CD4-positive, alpha-beta T cell treated with Interleukin-10 for 1 hour (primary cell): ENCODE measurements at regions not wholly inside any gene's neighbourhood (a gene's known extent, or its start where the extent isn't known, plus 50 kb on each side); places are given as distances from the start of the nearest gene placed in this dataset.
"Not testable (repeated sequence)": the region's sequence is repeated elsewhere in the genome, so short reads cannot be mapped to it uniquely, and the experiment has no call there.

ENCODE experiments used
- DNase-seq: peaks from one replicate; pipeline ENCODE4 v3.0.0-alpha.2; 2020

GRCh38 chr10:33952692-33953360 is 618.4 kb upstream of the NRP1 start:
- DNase-seq: no peak

DNA sequence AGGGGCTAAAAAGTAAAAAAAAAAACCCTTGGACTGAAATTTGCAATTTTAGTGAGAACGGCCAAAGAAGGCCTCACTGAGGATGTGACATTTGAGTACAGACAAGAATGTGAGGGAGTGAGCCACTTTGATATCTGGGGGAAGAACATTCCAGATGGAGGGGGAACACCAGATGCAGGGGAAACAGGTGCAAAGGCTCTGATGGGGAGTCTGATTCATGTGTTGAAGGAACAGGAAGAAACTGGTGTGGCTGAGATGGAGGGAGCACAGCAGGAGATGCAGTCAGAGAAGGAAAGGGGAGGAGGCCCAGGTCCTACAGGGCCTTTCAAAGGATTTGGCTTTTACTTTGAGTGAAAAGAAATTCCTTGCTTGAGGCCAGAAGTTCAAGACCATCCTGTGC is 615.7 kb upstream of the NRP1 start:
- DNase-seq: no peak

- no peak for DNase-seq
Measured at GRCh38 chr10:33947544-33947943, 613.1 kb upstream of the NRP1 start.

DNA sequence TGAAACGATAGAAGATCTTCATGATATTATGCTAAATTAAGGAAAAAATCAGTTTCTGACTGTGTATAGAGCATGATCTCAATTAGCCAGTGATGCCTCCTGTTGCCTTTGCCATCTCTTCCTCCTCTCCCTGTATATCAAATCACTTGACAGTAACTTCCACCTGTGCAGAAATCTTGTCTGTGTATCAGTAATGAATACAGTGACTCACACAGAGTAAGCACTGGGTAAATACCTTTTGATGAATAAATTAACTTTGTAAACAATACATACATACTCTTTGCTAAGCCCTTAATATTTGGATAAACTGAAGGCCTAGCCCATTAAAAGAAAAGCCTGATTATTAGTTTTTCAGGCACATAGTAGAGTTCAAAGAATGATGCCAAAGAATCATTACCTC is 610.6 kb upstream of the NRP1 start:
- DNase-seq: no peak

- DNase-seq: no peak
Measured at GRCh38 chr10:33942508-33942907, 608.0 kb upstream of the NRP1 start.

GRCh38 chr10:33939892-33940291 is 605.4 kb upstream of the NRP1 start:
- no peak for DNase-seq

DNA sequence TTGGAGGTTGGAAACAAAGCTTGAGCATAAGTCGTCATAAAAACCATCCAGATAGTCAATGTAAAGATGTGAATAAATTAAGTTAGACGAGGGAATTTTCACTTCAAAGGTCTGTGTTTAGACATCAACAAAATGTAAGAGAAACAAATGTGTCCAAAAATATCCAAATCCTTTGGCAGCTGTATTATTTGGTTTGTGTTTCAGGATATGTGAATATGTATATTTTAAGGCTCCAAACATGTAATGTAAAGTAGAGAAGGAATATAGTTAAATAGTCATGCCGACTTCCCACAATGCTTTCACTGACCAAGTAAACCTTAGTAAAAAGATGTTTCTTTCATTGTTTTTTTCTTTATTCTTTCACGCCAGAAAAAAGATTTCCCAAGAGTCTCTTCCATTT is 604.9 kb upstream of the NRP1 start:
- DNase-seq: no peak

DNA sequence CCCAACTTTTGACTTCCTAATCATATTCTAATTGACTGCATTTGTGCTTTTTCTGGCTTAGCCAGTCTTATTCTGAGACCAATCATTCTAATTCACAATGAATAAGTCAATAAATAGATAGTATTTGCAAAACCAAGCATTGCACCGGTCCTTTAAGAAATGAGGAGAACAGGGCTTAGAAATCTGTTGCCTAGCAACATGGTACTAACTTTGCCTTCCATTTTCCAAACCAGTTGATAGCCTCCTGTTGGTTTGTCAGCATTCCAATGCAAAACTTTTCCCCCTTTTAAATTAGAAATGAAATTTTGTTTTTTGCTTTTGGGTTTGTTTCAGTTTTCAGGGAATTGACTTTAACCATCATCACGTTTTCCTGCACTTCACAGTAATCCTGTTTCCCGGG is 603.5 kb upstream of the NRP1 start:
- DNase-seq: no peak

GRCh38 chr10:33937036-33937730 is 602.7 kb upstream of the NRP1 start:
- no peak for DNase-seq

DNA sequence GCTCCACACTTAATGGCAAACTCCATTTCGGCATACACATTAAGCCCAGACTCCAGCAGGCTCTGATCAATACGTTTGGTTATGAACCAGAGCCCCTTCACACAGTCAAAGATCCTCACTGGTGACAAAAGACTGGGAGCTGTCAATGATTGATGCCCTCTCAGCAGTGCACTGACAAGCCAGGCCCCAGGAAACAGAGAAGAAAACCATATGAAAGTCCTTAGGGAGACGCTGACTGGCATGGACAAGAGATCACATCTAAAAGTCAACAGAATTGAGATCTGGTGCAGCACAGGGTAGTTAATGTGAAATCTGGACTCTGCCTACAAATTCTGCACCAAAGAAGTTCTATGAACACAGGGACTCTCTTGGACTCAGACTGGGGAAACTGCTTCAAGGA is 600.9 kb upstream of the NRP1 start:
- no peak for DNase-seq

DNA sequence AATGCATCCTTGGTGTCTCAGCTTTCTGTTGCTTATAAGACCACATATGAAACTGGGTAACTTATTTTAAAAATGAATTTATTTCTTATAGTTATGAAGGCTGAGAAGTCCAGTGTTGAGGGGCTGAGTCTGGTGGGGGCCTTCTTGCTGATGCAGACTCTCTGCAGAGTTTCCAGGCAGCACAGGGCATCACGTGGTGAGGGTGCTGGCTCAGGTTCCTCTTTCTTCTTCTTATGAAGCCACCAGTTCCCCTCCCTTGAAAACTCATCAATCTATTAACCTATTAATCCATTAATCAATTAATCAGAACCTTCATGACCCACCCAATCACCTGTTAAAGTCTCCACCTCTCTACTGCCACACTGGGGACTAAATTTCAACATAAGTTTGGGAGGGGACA is 595.6 kb upstream of the NRP1 start:
- DNase-seq: no peak

- no peak for DNase-seq
Measured at GRCh38 chr10:33927347-33927746, 592.9 kb upstream of the NRP1 start.

DNA sequence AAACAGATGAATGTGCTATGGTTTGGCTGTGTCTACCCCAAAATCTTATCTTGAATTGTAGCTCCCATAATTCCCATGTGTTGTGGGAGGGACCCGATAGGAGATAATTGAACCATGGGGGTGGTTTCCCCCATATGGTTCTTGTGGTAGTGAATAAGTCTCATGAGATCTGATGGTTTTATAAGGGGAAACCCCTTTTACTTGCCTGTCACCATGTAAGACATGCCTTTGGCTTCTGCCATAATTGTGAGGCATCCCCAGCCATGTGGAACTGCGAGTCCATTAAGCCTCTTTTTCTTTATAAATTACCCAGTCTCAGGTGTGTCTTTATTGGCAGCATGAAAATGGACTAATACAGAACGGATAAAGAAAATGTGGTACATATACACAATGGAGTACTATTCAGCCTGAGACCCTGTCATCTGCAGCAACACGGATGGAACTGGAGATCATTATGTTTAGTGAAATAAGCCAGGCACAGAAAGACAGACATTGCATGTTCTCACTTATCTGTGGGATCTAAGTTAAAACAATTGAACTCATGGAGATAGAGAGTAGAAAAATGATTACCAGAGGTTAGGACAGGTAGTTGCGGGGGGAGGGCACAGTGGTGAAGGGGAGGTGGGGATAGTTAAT is 587.6 kb upstream of the NRP1 start:
- no peak for DNase-seq

DNA sequence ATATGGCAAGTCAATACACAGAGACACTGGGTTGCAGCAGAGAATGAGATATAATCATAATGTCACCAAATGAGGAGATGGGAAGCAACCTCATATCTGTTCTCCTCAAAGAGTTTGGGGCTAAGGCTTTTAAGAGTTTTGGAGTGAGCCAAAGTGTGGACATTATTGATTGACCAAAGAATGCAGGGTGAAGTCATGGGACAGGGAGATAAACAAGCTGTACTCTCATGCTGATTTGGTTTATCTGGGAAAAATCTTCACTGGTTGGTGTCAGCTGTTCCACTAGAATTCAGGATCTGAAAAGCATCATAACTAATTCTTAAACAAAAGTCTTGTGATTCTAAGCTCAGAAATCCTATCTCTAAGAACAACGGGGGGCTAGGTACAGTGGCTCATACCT is 585.9 kb upstream of the NRP1 start:
- DNase-seq: no peak

GRCh38 chr10:33919244-33919643 is 584.8 kb upstream of the NRP1 start:
- no peak for DNase-seq

DNA sequence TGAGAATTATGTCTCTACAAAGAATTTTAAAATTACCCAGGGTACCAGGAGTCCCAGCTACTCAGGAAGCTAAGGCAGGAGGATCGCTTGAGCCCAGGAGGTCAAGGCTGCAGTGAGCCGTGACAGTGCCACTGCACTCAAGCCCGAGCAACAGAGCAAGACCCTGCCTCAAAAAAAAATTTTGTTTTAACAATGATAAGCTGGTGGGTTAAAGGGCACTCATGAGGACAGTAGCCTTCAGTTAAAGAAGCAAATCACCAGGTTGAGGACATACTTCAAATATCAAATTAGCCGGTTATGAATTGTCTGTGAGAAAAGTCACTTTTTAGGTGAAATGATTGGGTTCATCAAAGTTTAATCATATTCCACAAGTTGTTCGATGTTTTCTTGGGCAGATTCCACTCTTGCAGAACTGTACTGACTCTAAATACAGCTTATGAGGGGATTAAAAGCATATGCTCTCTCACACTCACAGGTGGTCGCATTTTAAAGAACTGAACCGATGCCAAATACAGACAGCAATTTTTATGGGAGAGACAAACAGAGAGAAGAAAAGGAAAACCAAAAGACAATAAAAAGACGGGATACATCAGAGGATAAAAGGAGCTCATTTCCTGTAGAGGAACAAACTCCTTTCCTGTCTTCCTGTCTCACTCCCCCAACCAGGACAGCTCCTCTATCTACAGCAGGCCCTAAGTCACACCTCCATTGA is 582.8 kb upstream of the NRP1 start:
- DNase-seq: no peak

DNA sequence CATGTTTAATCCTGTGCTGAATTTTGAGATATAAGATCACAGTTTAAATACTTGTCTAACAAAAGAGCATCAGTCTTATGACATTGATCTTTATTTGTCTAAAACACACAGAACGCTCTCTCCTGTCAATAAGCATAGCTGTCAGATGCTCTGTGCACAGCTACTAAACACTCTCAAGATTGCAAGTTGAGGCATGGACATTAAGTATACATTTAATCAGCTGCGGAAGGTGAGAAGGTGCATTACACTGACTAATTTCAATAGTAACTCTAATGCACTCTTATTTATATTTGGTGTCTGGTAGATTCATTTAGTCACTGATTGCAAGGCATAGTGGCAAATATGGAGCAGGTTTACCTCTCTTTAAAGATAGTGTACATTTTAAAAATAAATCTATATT is 580.3 kb upstream of the NRP1 start:
- no peak for DNase-seq

DNA sequence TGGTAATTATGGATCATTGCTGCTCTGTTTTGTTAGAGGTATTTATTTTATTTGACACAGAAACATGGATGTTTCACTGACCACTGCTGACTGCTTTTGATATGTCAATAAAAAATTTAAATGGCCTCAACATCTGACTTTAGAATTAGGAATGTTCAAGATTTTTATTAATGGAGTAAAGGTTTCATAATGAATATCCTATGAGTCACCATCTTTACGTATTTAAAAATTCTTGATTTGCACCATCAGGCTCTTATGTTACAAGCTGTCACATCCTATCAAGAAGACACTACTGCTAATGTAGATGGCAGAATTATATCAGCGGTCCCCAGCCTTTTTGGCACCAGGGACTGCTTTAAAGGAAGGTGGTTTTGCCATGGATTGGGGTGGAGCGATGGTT is 578.7 kb upstream of the NRP1 start:
- DNase-seq: no peak

GRCh38 chr10:33909476-33909875 is 575.0 kb upstream of the NRP1 start:
- not testable (repeated sequence) for DNase-seq

DNA sequence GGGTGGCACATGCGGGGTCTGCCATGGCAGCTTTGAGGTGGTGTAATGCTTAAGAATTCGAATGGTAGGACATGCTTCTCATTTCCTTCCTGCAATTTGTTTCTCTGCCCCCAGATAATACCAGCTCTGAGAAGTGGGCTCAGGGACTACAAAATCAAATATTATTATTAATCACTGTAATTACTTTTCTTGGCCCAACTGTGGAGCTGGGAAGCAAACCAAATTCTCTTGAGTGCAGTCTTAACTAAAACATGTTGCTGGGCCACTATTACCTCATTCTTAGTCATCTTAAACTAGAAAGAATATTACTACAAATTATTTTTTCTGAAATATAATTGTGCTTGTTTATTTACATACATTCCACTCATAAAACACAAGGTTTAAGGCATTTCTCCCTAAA is 566.7 kb upstream of the NRP1 start:
- DNase-seq: no peak

DNA sequence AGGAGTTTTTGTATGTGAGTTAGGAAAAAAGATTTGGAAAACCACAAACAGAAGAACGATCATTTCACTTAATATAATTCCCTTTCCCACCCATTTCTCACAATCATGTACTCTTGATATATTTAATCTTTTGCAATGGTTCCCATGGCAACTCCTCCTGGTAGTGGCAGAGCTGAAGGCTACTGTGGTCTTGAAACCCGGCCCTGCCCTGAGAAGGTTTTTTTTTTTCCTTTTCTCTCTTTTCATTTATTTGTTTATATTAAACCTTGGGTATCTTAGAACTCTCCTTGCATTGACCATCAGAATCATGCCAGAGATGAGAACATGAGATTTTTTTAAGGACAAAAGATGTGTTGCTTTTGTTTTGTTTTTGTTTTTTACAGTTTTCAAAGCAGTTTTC is 566.1 kb upstream of the NRP1 start:
- no peak for DNase-seq

DNA sequence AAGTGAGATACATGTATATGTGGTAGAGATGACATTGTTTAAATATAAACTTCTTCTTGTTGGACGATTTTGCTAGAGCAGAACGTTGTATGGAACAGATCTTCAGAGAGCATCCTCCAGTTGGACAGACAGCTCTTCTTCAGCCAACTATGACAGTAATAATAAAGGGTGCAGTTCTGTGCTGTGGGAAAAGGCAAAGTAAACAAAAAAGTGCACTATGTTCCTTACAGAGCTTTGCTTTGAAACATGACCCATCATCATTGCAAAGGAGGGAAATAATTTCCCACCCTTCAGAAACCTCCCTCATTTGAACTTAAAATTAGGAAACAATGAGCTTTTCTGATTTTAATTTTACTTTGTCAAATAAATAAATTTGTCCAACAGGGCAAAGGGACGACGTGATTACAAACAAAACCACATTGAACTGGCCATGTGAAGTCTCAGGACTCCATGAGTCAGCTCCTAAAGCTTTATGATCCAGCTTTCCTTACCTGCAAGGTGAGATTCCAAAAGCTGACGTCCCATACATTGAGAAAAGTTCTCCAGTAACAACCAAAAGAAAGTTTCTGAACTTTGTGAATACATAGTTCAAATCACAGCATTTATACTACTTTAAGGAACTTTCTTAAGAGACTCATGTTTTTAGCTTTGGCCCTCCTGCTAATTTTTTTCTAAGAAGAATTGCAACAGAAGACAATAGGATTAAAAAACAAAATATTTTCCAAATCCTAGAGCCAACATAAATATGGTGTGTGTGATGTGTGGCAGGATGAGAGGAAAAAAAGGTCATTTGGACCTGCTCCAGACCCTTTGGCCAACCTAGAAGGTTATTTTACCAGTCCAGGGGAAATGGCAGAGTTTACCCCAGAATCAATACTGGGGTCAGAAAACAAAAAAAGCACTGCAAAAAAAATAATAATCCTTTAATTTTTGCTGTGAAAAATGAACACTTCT is 565.4 kb upstream of the NRP1 start:
- DNase-seq: no peak

- DNase-seq: no peak
Measured at GRCh38 chr10:33897291-33897752, 562.9 kb upstream of the NRP1 start.
